ENCODE measurements at regions not wholly inside any gene's neighbourhood (a gene's known extent, or its start where the extent isn't known, plus 50 kb on each side); places are given as distances from the start of the nearest gene placed in this dataset.

- DNase-seq (ENCODE audit: low read depth), result no peak
These were observed 138.4 kb upstream of the GSE1 start for GRCh38 chr16:85474621-85475217.

GRCh38 chr16:85475233-85475632 lies 137.9 kb upstream of the GSE1 start:
- DNase-seq (ENCODE audit: low read depth), result no peak

GRCh38 chr16:85475691-85476300 lies 137.3 kb upstream of the GSE1 start:
- DNase-seq (ENCODE audit: low read depth), result no peak

GRCh38 chr16:85476389-85476788 lies 136.7 kb upstream of the GSE1 start:
- DNase-seq (ENCODE audit: low read depth), result no peak

GRCh38 chr16:85477801-85478363 lies 135.2 kb upstream of the GSE1 start:
- no peak for DNase-seq (ENCODE audit: low read depth)

- no peak for DNase-seq (ENCODE audit: low read depth)
These were observed 133.0 kb upstream of the GSE1 start for GRCh38 chr16:85479972-85480726.

- DNase-seq (ENCODE audit: low read depth), result no peak
These were observed 132.4 kb upstream of the GSE1 start for GRCh38 chr16:85480727-85481101.

- DNase-seq (ENCODE audit: low read depth), result no peak
These were observed 131.9 kb upstream of the GSE1 start for GRCh38 chr16:85481206-85481605.

- DNase-seq (ENCODE audit: low read depth), result no peak
These were observed 131.4 kb upstream of the GSE1 start for GRCh38 chr16:85481738-85482137.

GRCh38 chr16:85483424-85483823 lies 129.7 kb upstream of the GSE1 start:
- no peak for DNase-seq (ENCODE audit: low read depth)

- no peak for DNase-seq (ENCODE audit: low read depth)
These were observed 128.5 kb upstream of the GSE1 start for GRCh38 chr16:85484347-85485300.

- no peak for DNase-seq (ENCODE audit: low read depth)
These were observed 127.7 kb upstream of the GSE1 start for GRCh38 chr16:85485379-85485778.

- DNase-seq (ENCODE audit: low read depth), result no peak
These were observed 126.7 kb upstream of the GSE1 start for GRCh38 chr16:85486256-85486915.

- DNase-seq (ENCODE audit: low read depth), result no peak
These were observed 124.7 kb upstream of the GSE1 start for GRCh38 chr16:85488414-85488813.

GRCh38 chr16:85490407-85491057 lies 122.6 kb upstream of the GSE1 start:
- no peak for DNase-seq (ENCODE audit: low read depth)

GRCh38 chr16:85491058-85491771 lies 121.9 kb upstream of the GSE1 start:
- no peak for DNase-seq (ENCODE audit: low read depth)

GRCh38 chr16:85491798-85492294 lies 121.3 kb upstream of the GSE1 start:
- no peak for DNase-seq (ENCODE audit: low read depth)

- no peak for DNase-seq (ENCODE audit: low read depth)
These were observed 120.7 kb upstream of the GSE1 start for GRCh38 chr16:85492295-85492864.

- no peak for DNase-seq (ENCODE audit: low read depth)
These were observed 118.8 kb upstream of the GSE1 start for GRCh38 chr16:85494315-85494714.

- DNase-seq (ENCODE audit: low read depth), result no peak
These were observed 117.9 kb upstream of the GSE1 start for GRCh38 chr16:85495259-85495658.

All from non-pigmented ciliary epithelial cell (primary cell).